Activated naive CD8-positive, alpha-beta T cell treated with anti-CD3 and anti-CD28 coated beads, Interleukin-2, amount 50 U/mL, for 24 hours (primary cell): ENCODE measurements at regions not wholly inside any gene's neighbourhood (a gene's known extent, or its start where the extent isn't known, plus 50 kb on each side); places are given as distances from the start of the nearest gene placed in this dataset.

Experiments
- ATAC-seq: fragments of 150-1000 bp; cut with Tn5 transposase; one replicate; pipeline ENCODE4 v1.10.0; 2021
- DNase-seq: peaks from one replicate; pipeline ENCODE4 v3.0.0; 2021
- H3K27ac Mint-ChIP-seq: one replicate; pipeline ENCODE4 v1.8.0; 2021; ENCODE audit warnings: mild to moderate bottlenecking, mixed read lengths
- H3K27me3 Mint-ChIP-seq: one replicate; pipeline ENCODE4 v1.8.0; 2021; ENCODE audit warnings: mixed read lengths
- H3K36me3 Mint-ChIP-seq: one replicate; pipeline ENCODE4 v1.8.0; 2021; ENCODE audit warnings: low read depth, mixed read lengths
- H3K4me1 Mint-ChIP-seq: one replicate; pipeline ENCODE4 v1.8.0; 2021; ENCODE audit warnings: mixed read lengths
- H3K4me3 Mint-ChIP-seq: one replicate; pipeline ENCODE4 v1.8.0; 2021; ENCODE audit warnings: mild to moderate bottlenecking, moderate library complexity, mixed read lengths
- H3K9me3 Mint-ChIP-seq: one replicate; pipeline ENCODE4 v1.8.0; 2021; ENCODE audit warnings: mixed read lengths

DNA sequence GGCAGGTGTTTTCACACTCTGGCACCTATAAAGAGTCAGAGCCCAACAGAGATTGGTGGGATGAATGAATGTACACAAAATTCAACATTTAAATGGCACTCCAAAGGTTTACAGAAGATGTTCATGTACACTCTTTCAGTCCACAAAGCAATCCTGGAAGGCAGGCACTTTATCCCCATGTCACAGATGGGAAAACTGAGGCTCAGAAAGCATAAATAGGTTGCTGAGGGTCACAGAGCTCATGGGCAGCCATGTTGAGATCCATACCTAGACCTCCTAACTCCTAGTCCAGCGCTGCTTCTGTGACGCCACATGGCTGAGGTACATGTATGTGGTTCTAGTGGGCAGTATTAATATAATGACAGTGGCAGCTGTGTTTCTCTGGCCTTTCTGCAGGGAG lies 157.7 kb upstream of the LHX1 start:
- ATAC-seq (no peak), DNase-seq (no peak)
- H3K9me3 Mint-ChIP-seq: no peaks in the 10 kb centered on the region
- no peaks in the 10 kb centered on the region for H3K36me3 Mint-ChIP-seq
- no peaks in the 10 kb centered on the region for H3K4me1 Mint-ChIP-seq
- H3K4me3 Mint-ChIP-seq: no peak overlapping the region
- H3K27ac Mint-ChIP-seq: no peak overlapping the region
- H3K27me3 Mint-ChIP-seq: peaks cover 18% of the 10 kb centered on the region

DNA sequence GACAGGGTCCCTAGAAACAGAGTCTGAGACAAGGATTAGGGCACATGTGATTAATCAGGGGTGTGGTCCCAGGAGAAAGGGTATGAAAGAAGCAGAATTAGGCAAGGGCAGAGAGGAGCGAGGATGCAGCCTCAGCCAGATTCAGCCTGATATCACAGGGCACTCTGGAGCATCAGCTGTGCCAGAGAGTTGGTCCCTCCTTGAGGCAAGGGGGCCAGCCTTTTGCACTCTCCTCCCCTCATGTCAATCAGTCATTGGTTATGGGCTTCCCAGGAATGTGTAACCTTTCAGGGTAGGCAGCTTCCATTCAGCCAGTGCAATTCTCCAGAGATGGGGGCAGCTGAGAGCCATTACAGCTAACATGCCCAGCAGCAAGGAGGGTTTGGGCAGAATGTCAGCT lies 152.6 kb upstream of the LHX1 start:
- Mint-ChIP-seq H3K9me3 (peaks cover 4% of the 10 kb centered on the region), H3K4me1 (no peaks in the 10 kb centered on the region), H3K27me3 (peaks cover 20% of the 10 kb centered on the region), H3K4me3 (no peak overlapping the region), H3K36me3 (no peaks in the 10 kb centered on the region), H3K27ac (no peak overlapping the region)
- DNase-seq (no peak), ATAC-seq (no peak)

DNA sequence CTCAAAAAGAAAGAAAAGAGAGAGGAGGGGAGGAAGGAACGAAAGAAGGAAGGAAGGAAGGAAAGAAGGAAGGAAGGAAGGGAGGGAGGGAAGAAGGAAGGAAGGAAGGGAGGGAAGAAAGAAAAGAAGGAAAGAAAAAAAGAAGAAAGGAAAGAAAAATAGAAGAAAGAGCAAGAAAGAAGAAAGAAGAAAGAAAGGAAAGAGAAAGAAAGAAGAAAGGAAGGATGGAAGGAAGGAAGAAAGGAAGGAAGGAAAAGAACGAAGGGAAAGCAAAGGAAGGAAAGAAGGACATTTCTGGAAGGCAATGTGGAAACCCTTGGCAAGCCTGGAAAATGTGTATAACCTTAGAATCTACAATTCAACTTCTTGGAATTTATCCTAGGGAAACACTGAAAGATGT lies 150.4 kb upstream of the LHX1 start:
- DNase-seq (no peak), ATAC-seq (no peak)
- H3K36me3 Mint-ChIP-seq: no peaks in the 10 kb centered on the region
- peaks cover 4% of the 10 kb centered on the region for H3K9me3 Mint-ChIP-seq
- no peaks in the 10 kb centered on the region for H3K4me1 Mint-ChIP-seq
- peaks cover 32% of the 10 kb centered on the region for H3K27me3 Mint-ChIP-seq
- no peak overlapping the region for H3K4me3 Mint-ChIP-seq
- H3K27ac Mint-ChIP-seq: no peak overlapping the region

DNA sequence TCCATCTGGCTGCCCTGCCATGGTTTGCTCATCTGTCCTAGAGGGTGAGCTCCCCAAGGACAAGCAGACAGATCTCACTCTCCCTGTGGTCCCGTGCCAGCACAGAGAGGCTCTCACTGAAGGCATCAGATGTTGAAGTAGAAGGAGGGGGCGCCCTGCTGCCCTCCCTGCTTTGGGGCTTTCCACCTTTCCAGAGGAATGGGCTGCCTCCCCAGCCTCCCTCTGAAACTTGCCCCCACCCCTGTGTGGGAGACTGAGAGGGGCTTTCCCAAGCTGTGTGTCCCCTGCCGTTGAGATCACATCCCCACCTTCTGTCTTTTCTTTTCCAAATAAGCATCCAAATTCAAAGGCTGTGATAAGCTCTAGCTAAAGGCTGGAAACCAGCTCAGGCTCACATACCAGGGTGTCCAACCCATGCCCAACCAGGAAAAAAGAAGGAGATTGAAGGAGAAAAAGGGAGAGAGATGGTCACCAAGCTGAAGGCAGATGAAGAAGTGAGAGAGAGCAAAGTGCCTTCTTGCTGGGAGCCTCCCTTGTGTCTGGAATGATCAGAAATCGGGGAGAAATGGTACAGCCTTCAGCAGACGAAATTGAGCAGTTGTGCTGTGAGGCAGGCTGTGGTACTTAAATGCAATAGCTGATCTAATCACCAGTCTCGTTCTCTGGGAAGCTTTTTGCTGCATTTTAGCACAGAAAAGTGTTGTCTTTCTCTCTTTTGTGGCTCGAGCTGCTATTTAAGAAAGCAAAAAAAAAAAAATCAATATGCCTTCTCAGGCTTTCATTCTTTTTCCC lies 145.9 kb upstream of the LHX1 start:
- Mint-ChIP-seq H3K4me1 (no peaks in the 10 kb centered on the region), H3K9me3 (no peaks in the 10 kb centered on the region), H3K36me3 (no peaks in the 10 kb centered on the region), H3K27me3 (peaks cover 30% of the 10 kb centered on the region), H3K4me3 (no peak overlapping the region), H3K27ac (no peak overlapping the region)
- ATAC-seq (no peak), DNase-seq (no peak)

DNA sequence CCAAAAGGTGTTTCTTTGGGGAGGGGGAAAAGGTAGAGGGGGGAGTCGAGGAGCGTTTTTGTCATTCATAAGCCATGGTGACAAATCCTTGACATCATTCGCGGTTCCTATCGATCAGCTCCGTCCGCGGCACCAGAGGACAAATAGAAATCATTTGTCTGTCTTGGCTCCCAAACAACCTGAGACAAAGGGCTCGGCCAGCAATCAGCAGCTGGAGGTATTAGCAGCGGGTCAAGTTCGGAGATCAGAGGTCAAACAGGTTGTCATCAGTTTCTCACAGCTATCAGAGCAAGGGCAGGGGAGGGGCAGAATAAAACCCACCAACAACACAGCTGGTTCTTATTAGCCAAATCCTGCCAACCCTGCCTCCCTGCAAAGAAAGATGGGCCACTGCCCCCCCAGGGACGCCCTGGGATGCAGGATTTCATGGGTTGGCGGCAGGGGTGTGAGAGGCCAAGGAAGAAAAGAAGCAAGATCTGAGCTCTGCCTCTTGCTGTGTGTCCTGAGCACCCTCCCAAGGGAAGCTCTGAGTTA lies 145.3 kb upstream of the LHX1 start:
- Mint-ChIP-seq H3K9me3 (no peaks in the 10 kb centered on the region), H3K27me3 (peaks cover 26% of the 10 kb centered on the region), H3K4me1 (no peaks in the 10 kb centered on the region), H3K4me3 (no peak overlapping the region), H3K27ac (no peak overlapping the region), H3K36me3 (no peaks in the 10 kb centered on the region)
- ATAC-seq (no peak), DNase-seq (no peak)

DNA sequence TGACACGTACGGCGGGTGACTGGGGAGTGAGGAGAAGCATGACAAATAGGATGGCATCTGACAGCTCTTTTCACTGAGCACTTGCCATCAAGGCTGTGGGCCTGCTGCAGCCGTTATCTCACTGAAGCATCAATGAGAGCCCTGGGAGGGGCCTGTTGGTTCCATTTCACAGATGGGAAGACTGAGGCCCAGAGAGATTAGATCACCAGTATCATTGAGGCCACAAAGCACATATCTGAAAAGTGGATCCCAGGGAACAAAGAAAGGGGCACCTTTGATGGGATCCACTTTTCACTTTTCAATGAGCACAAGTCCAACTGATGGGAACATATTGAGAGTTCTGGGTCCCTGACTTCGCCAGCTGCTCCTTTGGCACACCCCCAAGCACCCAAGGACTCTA lies 144.4 kb upstream of the LHX1 start:
- H3K36me3 Mint-ChIP-seq: no peaks in the 10 kb centered on the region
- no peaks in the 10 kb centered on the region for H3K4me1 Mint-ChIP-seq
- ATAC-seq: no peak
- DNase-seq: no peak
- no peak overlapping the region for H3K4me3 Mint-ChIP-seq
- H3K27me3 Mint-ChIP-seq: peaks cover 20% of the 10 kb centered on the region
- no peaks in the 10 kb centered on the region for H3K9me3 Mint-ChIP-seq
- no peak overlapping the region for H3K27ac Mint-ChIP-seq

DNA sequence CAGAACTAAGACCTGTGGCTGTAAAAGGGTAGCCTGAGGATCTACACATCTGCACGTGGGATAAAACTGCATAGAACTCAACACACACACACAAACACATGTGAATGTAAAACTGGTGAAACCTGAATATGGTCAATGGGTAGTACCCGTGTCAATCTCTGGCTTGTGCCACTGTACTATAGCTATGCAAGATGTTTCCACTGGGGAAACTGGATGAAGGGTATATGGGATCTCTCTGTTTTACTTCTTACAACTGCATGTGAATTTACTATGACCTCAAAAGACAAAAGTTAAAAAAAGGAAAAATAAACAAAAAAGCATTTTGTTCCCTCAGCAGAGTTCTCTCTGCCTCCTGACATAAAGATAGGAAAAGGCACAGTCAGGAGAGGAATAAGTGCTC lies 143.3 kb upstream of the LHX1 start:
- ATAC-seq (no peak), DNase-seq (no peak)
- Mint-ChIP-seq H3K27me3 (peaks cover 20% of the 10 kb centered on the region), H3K4me3 (no peak overlapping the region), H3K27ac (no peak overlapping the region), H3K9me3 (no peaks in the 10 kb centered on the region), H3K4me1 (no peaks in the 10 kb centered on the region), H3K36me3 (no peaks in the 10 kb centered on the region)

DNA sequence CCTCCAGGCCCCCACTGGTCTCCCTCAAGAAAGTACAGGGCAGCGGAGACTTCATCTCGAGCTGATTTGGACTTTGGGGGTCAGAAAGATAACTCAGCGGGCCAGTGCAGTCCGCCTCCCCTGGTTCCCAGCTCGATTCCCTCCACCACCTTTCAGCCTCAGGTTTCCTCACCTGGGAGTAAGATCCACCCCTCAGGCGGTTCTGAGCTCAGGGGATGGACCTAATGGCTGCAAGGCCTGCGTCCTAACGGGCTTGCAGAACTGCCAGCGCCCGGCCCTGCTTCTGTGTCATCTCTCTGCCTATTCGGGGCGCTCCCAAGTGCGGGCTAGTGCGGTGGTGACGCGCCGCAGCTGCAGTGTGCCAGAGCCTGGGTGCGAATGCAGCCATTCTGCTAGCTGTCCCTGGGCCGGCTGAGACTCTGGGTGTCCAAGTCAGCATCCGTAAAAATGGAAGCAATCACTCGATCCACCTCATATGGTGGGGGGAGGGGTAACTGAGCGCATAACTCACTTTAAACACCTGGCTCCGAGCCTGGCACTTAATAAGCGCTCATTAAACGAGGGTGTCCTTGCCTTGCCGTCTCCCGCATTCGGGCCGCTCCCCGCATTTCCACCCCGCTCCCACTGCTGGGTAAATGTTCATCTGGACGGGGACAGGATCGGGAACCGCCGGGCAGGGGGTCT lies 129.6 kb upstream of the LHX1 start:
- Mint-ChIP-seq H3K36me3 (no peaks in the 10 kb centered on the region), H3K4me3 (no peak overlapping the region), H3K9me3 (no peaks in the 10 kb centered on the region), H3K27ac (no peak overlapping the region), H3K4me1 (no peaks in the 10 kb centered on the region), H3K27me3 (peaks cover 64% of the 10 kb centered on the region)
- ATAC-seq (no peak), DNase-seq (no peak)

DNA sequence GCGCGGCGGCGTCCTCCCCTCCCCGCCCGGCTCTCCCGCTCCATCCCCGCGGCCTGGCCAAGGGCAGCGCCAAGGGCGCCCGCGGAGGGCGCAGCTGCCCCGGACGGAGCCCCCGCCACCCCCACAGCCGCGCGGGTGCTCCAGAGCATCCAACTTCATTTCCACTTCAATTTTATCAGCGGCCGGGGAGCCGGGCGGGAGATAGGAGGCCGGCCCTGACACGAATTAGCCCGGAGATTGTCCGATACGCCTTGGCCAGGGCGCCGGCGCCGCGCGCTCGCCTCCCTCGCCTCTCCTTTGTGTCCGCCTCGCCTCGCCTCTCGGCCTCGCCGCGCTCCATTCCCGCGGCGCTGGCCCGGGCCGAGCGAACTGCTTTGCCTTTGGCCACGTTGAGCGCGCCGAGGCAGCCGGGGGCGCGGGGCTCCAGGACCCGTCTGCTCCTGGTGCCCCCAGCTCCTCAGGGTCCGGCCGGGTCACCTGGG lies 129.1 kb upstream of the LHX1 start:
- Mint-ChIP-seq H3K27me3 (peaks cover 65% of the 10 kb centered on the region), H3K4me3 (no peak overlapping the region)

DNA sequence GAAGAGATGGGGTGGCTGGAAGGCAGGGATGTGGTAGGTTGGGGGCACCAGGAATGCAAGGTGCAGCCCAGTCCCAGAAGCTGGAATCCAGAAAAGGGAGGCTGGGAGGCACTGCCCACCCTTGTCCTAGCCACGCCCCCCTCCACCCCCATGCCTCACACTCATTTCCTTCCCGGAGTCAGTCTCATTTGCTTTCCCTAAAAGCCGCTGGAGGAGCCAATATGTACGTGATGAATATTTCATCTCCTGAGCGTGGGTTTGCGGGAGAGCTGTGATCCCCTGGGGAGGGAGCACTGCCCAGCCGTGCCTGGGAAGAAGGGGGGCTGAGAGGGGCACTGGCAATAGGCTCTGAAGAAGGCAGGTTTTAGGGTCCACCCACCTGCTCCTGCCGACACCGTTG lies 124.5 kb upstream of the LHX1 start:
- H3K36me3 Mint-ChIP-seq: no peaks in the 10 kb centered on the region
- no peak overlapping the region for H3K27ac Mint-ChIP-seq
- H3K4me3 Mint-ChIP-seq: no peak overlapping the region
- H3K27me3 Mint-ChIP-seq: peaks cover 65% of the 10 kb centered on the region
- no peaks in the 10 kb centered on the region for H3K4me1 Mint-ChIP-seq
- no peaks in the 10 kb centered on the region for H3K9me3 Mint-ChIP-seq
- DNase-seq: no peak
- no peak for ATAC-seq

More for the DNA sequence above, 129.1 kb upstream of the LHX1 start:
- Mint-ChIP-seq H3K36me3 (no peaks in the 10 kb centered on the region), H3K27ac (no peak overlapping the region), H3K9me3 (no peaks in the 10 kb centered on the region), H3K4me1 (no peaks in the 10 kb centered on the region)
- DNase-seq (no peak), ATAC-seq (no peak)

DNA sequence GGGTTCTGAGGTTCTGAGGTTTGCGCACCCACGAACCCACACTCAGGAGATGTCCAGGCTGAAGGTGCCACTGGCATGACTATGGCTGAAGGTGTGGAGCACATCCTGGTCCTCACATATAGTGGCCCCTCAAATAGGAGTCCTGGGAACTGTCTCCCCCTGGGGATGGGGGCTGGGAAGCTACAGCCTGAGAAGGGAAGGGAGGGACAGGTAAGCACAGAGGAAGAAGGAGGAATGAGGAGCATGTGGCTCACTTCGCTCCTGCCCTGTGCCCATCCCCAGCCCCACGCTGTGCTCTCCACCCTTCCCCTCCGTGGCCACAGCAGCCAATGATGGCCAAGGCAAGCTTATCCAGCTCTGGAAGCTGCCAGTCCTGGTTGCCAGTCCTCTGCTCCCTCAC lies 123.9 kb upstream of the LHX1 start:
- DNase-seq (no peak), ATAC-seq (peak; percentile 17)
- Mint-ChIP-seq H3K27ac (no peak overlapping the region), H3K4me3 (no peak overlapping the region), H3K4me1 (no peaks in the 10 kb centered on the region), H3K27me3 (peaks cover 64% of the 10 kb centered on the region), H3K36me3 (no peaks in the 10 kb centered on the region), H3K9me3 (no peaks in the 10 kb centered on the region)

DNA sequence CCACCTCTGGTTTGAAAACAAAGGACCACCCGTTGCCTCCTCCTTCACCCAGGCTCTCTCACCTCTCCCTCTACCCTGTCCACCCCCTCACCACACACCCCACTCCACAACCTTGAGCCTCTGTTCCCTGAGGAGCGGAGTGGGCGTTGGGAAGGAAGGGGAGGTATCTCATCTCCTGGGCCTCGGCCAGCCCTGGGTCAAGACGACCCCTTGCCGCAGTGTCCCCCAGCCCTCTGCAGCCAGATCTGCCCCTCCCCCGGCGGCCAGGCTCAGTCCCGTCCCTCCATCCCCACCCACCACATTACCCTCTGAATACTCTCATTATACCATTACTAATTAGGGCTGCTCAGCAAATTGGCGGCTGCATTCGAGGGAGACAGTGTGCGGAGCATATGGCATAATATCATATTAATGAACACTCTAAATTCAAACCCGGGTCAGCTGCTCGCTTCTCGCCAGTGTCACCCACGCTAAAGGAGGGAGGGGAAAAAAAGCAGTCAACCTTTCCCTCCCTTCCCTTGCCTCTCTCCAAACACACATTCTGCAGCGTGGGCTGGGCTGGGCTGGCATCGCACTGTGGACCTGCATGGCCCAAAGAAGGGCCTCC lies 123.2 kb upstream of the LHX1 start:
- DNase-seq (no peak), ATAC-seq (no peak)
- Mint-ChIP-seq H3K27ac (no peak overlapping the region), H3K4me1 (no peaks in the 10 kb centered on the region), H3K36me3 (no peaks in the 10 kb centered on the region), H3K27me3 (peaks cover 62% of the 10 kb centered on the region), H3K9me3 (no peaks in the 10 kb centered on the region), H3K4me3 (no peak overlapping the region)

DNA sequence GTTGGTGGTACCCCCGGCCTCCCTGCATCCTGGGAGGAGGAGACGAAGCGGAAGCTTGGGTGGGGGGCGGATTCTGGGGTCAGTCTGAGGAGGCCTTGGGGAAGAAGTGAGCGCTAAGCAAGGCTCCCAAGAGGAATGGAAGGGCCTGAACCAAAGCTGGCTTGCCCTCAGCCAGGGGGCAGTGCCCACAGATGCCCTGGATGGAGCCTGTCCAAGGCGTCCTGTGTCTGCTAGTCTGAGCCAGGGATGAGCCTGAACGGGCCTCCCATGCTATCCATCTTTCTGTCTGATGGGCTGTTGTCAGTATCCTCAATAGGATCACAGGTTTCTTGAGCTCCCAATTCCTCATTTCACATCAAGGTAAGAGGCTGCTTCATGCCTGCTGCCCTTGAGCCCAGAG lies 122.3 kb upstream of the LHX1 start:
- Mint-ChIP-seq H3K4me1 (no peaks in the 10 kb centered on the region), H3K4me3 (no peak overlapping the region), H3K9me3 (no peaks in the 10 kb centered on the region), H3K27ac (no peak overlapping the region), H3K27me3 (peaks cover 56% of the 10 kb centered on the region), H3K36me3 (no peaks in the 10 kb centered on the region)
- DNase-seq: no peak
- no peak for ATAC-seq

DNA sequence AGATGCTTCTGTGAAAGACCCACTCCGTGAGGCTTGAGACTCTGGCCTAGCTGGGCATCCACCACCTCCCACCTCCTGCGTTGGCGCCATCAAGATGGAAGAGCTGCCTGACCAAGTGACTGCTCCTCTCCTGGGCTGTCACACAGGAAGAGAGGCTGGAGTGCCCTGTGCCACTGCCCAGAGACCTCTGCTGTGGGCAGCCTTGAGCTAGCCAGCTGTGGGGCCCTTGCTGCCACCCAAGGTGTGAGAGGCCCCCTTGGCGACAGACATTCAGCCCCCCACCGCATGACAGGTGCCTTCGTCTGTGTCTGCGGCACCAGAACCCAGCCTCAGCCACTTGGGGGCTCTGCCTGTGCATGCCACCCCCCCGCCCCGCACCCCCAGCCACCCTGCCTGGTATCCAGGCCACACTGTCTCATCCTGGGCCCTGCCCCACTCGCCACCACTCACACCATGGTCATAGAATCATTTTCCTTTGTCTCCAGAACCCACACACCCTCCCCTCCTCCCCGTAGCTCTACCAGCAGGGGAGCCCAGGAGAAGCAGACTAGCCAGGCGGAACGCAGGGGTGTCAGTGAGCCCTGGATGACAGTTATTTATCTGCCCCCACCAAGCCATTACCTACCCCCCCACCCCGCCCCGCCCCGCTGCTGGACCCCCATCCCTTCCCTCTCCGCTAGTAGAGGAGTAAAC lies 120.9 kb upstream of the LHX1 start:
- Mint-ChIP-seq H3K27me3 (peaks cover 45% of the 10 kb centered on the region), H3K4me3 (no peak overlapping the region), H3K9me3 (no peaks in the 10 kb centered on the region), H3K27ac (no peak overlapping the region), H3K36me3 (no peaks in the 10 kb centered on the region), H3K4me1 (no peaks in the 10 kb centered on the region)
- DNase-seq (no peak), ATAC-seq (no peak)
